ENCODE measurements at regions not wholly inside any gene's neighbourhood (a gene's known extent, or its start where the extent isn't known, plus 50 kb on each side); places are given as distances from the start of the nearest gene placed in this dataset.

- no peak for TF ChIP-seq ZFP36 (IDR thresholded peaks at IDR 0.05; ENCODE audit: borderline replicate concordance, low read depth, low read length, partially characterized antibody)
- TF ChIP-seq STAG1 (CRISPR knock-in tag; IDR thresholded peaks at IDR 0.05), result peak; percentile 85
- peak; percentile 62 for TF ChIP-seq RAD21 (CRISPR knock-in tag; IDR thresholded peaks at IDR 0.05)
- TF ChIP-seq ZNF460 (CRISPR knock-in tag; IDR thresholded peaks at IDR 0.05; ENCODE audit: borderline replicate concordance), result no peak
- TF ChIP-seq ZNF3 (CRISPR knock-in tag; IDR thresholded peaks at IDR 0.05), result no peak
- TF ChIP-seq ZNF362 (CRISPR knock-in tag; IDR thresholded peaks at IDR 0.05; ENCODE audit: borderline replicate concordance), result peak; percentile 86; the same call in 1 of the 2 replicates
- no peak for TF ChIP-seq ZNF687 (CRISPR knock-in tag; IDR thresholded peaks at IDR 0.05)
- TF ChIP-seq TBL1XR1 (IDR thresholded peaks at IDR 0.05; ENCODE audit: borderline replicate concordance, low read length, partially characterized antibody), result no peak
- TF ChIP-seq TRIM24 (CRISPR knock-in tag; IDR thresholded peaks at IDR 0.05), result no peak
- TF ChIP-seq ZNF12 (CRISPR knock-in tag; IDR thresholded peaks at IDR 0.05), result no peak
- TF ChIP-seq ZC3H13 (CRISPR knock-in tag; IDR thresholded peaks at IDR 0.05), result no peak
- TF ChIP-seq ARID3A (IDR thresholded peaks at IDR 0.05; ENCODE audit: low read depth, low read length), result peak; percentile 56; the same call in 1 of the 2 replicates
- TF ChIP-seq KDM4B (CRISPR knock-in tag; IDR thresholded peaks at IDR 0.05), result no peak
- TF ChIP-seq SNAPC5 (CRISPR knock-in tag; IDR thresholded peaks at IDR 0.05; ENCODE audit: borderline replicate concordance), result no peak
- TF ChIP-seq SP1 (IDR thresholded peaks at IDR 0.05), result no peak
- TF ChIP-seq SP1 (CRISPR knock-in tag; IDR thresholded peaks at IDR 0.05), result no peak
- TF ChIP-seq CREB3 (CRISPR knock-in tag; IDR thresholded peaks at IDR 0.05), result no peak
- no peak for TF ChIP-seq TP53 (CRISPR knock-in tag; conservative IDR thresholded peaks at IDR 0.05)
- no peak for TF ChIP-seq ZNF274 (CRISPR knock-in tag; IDR thresholded peaks at IDR 0.05)
- TF ChIP-seq NFIC (IDR thresholded peaks at IDR 0.05; ENCODE audit: low read length), result no peak
- TF ChIP-seq MIXL1 (CRISPR knock-in tag; IDR thresholded peaks at IDR 0.05), result no peak
- peak; percentile 98 for TF ChIP-seq SIX1 (CRISPR knock-in tag; IDR thresholded peaks at IDR 0.05; ENCODE audit: borderline replicate concordance)
- TF ChIP-seq KLF16 (CRISPR knock-in tag; IDR thresholded peaks at IDR 0.05), result 0 out of 4 replicates have a peak, but pooled peaks of 1 of the 2 experiments have one; percentile 31
- TF ChIP-seq ELF3 (CRISPR knock-in tag; IDR thresholded peaks at IDR 0.05), result 0 out of 2 replicates have a peak, but pooled peaks have one; percentile 18
- TF ChIP-seq MXD4 (CRISPR knock-in tag; IDR thresholded peaks at IDR 0.05), result no peak
Observed at GRCh38 chr6:48765352-48765961, 654.5 kb upstream of the PTCHD4 start (continued).
